ENCODE measurements at regions not wholly inside any gene's neighbourhood (a gene's known extent, or its start where the extent isn't known, plus 50 kb on each side); places are given as distances from the start of the nearest gene placed in this dataset.

GRCh38 chr13:20350382-20350763 lies 118.3 kb upstream of the GJB6 start:
- Mint-ChIP-seq H3K9me3 (ENCODE audit: insufficient read depth) (peaks cover 8% of the 10 kb centered on the region), H3K27ac (no peak overlapping the region), H3K4me3 (no peak overlapping the region), H3K27me3 (no peaks in the 10 kb centered on the region), H3K4me1 (no peaks in the 10 kb centered on the region)
- Histone ChIP-seq H3K9me3 (ENCODE audit: control extremely low read depth in 1 of 3, control insufficient read depth in 2 of 3, insufficient read depth in 1 of 3, low read length in 2 of 3) (no peaks in the 10 kb centered on the region), H2AFZ (ENCODE audit: insufficient read depth, low read depth, low read length, poor library complexity, severe bottlenecking) (no peak overlapping the region), H3K27ac (ENCODE audit: low read length in 2 of 2) (no peak overlapping the region), H3K79me2 (ENCODE audit: control insufficient read depth, insufficient read depth, low read length) (no peaks in the 10 kb centered on the region), H3K36me3 (replicated peaks in 1 of 2; ENCODE audit: control extremely low read depth in 1 of 2, control insufficient read depth in 1 of 2, extremely low read depth in 1 of 2, insufficient read depth in 2 of 2, low read length in 1 of 2) (no peaks in the 10 kb centered on the region), H4K20me1 (ENCODE audit: control insufficient read depth, insufficient read depth, low read length, poor library complexity, severe bottlenecking) (no peaks in the 10 kb centered on the region), H3K4me1 (ENCODE audit: control insufficient read depth in 2 of 2, insufficient read depth in 2 of 2, low read length in 2 of 2) (no peaks in the 10 kb centered on the region), H3K4me3 (ENCODE audit: control extremely low read depth in 1 of 5, extremely low read depth in 1 of 5, insufficient read depth in 1 of 5, low read depth in 2 of 5, low read length in 4 of 5) (no peak overlapping the region), H3K9ac (ENCODE audit: low read length) (no peak overlapping the region), H3K4me2 (replicated peaks; ENCODE audit: low read depth, low read length, poor library complexity, severe bottlenecking) (no peak overlapping the region), H3K27me3 (replicated peaks in 1 of 4; ENCODE audit: control extremely low read depth in 1 of 4, control insufficient read depth in 3 of 4, insufficient read depth in 4 of 4, low read length in 3 of 4) (no peaks in the 10 kb centered on the region)
- POLR2A ChIA-PET = no interaction called here
- DNase-seq (no peak), ATAC-seq (ENCODE audit: low read depth) (no peak)
- CTCF ChIA-PET = no interaction called here
- TF ChIP-seq, protein P1, sequence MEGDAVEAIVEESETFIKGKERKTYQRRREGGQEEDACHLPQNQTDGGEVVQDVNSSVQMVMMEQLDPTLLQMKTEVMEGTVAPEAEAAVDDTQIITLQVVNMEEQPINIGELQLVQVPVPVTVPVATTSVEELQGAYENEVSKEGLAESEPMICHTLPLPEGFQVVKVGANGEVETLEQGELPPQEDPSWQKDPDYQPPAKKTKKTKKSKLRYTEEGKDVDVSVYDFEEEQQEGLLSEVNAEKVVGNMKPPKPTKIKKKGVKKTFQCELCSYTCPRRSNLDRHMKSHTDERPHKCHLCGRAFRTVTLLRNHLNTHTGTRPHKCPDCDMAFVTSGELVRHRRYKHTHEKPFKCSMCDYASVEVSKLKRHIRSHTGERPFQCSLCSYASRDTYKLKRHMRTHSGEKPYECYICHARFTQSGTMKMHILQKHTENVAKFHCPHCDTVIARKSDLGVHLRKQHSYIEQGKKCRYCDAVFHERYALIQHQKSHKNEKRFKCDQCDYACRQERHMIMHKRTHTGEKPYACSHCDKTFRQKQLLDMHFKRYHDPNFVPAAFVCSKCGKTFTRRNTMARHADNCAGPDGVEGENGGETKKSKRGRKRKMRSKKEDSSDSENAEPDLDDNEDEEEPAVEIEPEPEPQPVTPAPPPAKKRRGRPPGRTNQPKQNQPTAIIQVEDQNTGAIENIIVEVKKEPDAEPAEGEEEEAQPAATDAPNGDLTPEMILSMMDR (IDR thresholded peaks at IDR 0.05) = no peak
- TF ChIP-seq EZH2 (IDR thresholded peaks at IDR 0.05; ENCODE audit: borderline replicate concordance, insufficient read depth, low read depth, low read length, poor library complexity, severe bottlenecking) = no peak
- 100% methylated on average over 3 of the region's 3 CpGs for WGBS (ENCODE audit: insufficient coverage)
- intact Hi-C loops (cut with micrococcal nuclease) = no loop called here

- ChIA-PET POLR2A (no interaction called here), CTCF (no interaction called here)
- Histone ChIP-seq H3K9me3 (ENCODE audit: control extremely low read depth in 1 of 3, control insufficient read depth in 2 of 3, insufficient read depth in 1 of 3, low read length in 2 of 3) (no peaks in the 10 kb centered on the region), H3K27ac (ENCODE audit: low read length in 2 of 2) (no peak overlapping the region), H4K20me1 (ENCODE audit: control insufficient read depth, insufficient read depth, low read length, poor library complexity, severe bottlenecking) (no peaks in the 10 kb centered on the region), H3K4me2 (replicated peaks; ENCODE audit: low read depth, low read length, poor library complexity, severe bottlenecking) (no peak overlapping the region), H3K4me3 (ENCODE audit: control extremely low read depth in 1 of 5, extremely low read depth in 1 of 5, insufficient read depth in 1 of 5, low read depth in 2 of 5, low read length in 4 of 5) (no peak overlapping the region), H3K9ac (ENCODE audit: low read length) (no peak overlapping the region), H3K79me2 (ENCODE audit: control insufficient read depth, insufficient read depth, low read length) (no peaks in the 10 kb centered on the region), H2AFZ (ENCODE audit: insufficient read depth, low read depth, low read length, poor library complexity, severe bottlenecking) (no peak overlapping the region), H3K36me3 (replicated peaks in 1 of 2; ENCODE audit: control extremely low read depth in 1 of 2, control insufficient read depth in 1 of 2, extremely low read depth in 1 of 2, insufficient read depth in 2 of 2, low read length in 1 of 2) (no peaks in the 10 kb centered on the region), H3K4me1 (ENCODE audit: control insufficient read depth in 2 of 2, insufficient read depth in 2 of 2, low read length in 2 of 2) (no peaks in the 10 kb centered on the region), H3K27me3 (replicated peaks in 1 of 4; ENCODE audit: control extremely low read depth in 1 of 4, control insufficient read depth in 3 of 4, insufficient read depth in 4 of 4, low read length in 3 of 4) (no peaks in the 10 kb centered on the region)
- intact Hi-C loops (cut with micrococcal nuclease) = no loop called here
- H3K27ac Mint-ChIP-seq = no peak overlapping the region
- WGBS (ENCODE audit: insufficient coverage) = 85% methylated on average over 17 of the region's 17 CpGs
- no peaks in the 10 kb centered on the region for H3K4me1 Mint-ChIP-seq
- ATAC-seq (ENCODE audit: low read depth) (no peak), DNase-seq (no peak)
- H3K27me3 Mint-ChIP-seq = no peaks in the 10 kb centered on the region
- H3K9me3 Mint-ChIP-seq (ENCODE audit: insufficient read depth) = peaks cover 8% of the 10 kb centered on the region
- TF ChIP-seq EZH2 (IDR thresholded peaks at IDR 0.05; ENCODE audit: borderline replicate concordance, insufficient read depth, low read depth, low read length, poor library complexity, severe bottlenecking) = no peak
- TF ChIP-seq, protein P1 (IDR thresholded peaks at IDR 0.05) = no peak
- H3K4me3 Mint-ChIP-seq = no peak overlapping the region
Measured at GRCh38 chr13:20349564-20350381, 117.7 kb upstream of the GJB6 start.
